ENCODE measurements at regions not wholly inside any gene's neighbourhood (a gene's known extent, or its start where the extent isn't known, plus 50 kb on each side); places are given as distances from the start of the nearest gene placed in this dataset.

GRCh38 chrX:82912382-82912781 lies 595.7 kb upstream of the POU3F4 start:
- TF ChIP-seq CTCF (IDR thresholded peaks at IDR 0.05; ENCODE audit: insufficient read depth, low read depth, low read length, missing control alignments), result no peak
- no peak overlapping the region for H3K4me3 ChIP-seq (ENCODE audit: low read depth, low read length)
- DNase-seq (ENCODE audit: low read depth), result no peak

- TF ChIP-seq CTCF (IDR thresholded peaks at IDR 0.05; ENCODE audit: insufficient read depth, low read depth, low read length, missing control alignments), result no peak
- DNase-seq (ENCODE audit: low read depth), result no peak
These were observed 573.1 kb upstream of the POU3F4 start for GRCh38 chrX:82934980-82935379.

GRCh38 chrX:82945332-82945731 lies 562.8 kb upstream of the POU3F4 start:
- TF ChIP-seq CTCF (IDR thresholded peaks at IDR 0.05; ENCODE audit: insufficient read depth, low read depth, low read length, missing control alignments), result no peak
- DNase-seq (ENCODE audit: low read depth), result no peak
- no peak overlapping the region for H3K4me3 ChIP-seq (ENCODE audit: low read depth, low read length)

More at GRCh38 chrX:82934980-82935379, 573.1 kb upstream of the POU3F4 start:
- H3K4me3 ChIP-seq (ENCODE audit: low read depth, low read length), result no peak overlapping the region

GRCh38 chrX:82961129-82961528 lies 547.0 kb upstream of the POU3F4 start:
- TF ChIP-seq CTCF (IDR thresholded peaks at IDR 0.05; ENCODE audit: insufficient read depth, low read depth, low read length, missing control alignments), result no peak
- DNase-seq (ENCODE audit: low read depth), result no peak
- no peak overlapping the region for H3K4me3 ChIP-seq (ENCODE audit: low read depth, low read length)

GRCh38 chrX:82973646-82974045 lies 534.4 kb upstream of the POU3F4 start:
- TF ChIP-seq CTCF (IDR thresholded peaks at IDR 0.05; ENCODE audit: insufficient read depth, low read depth, low read length, missing control alignments), result no peak
- no peak overlapping the region for H3K4me3 ChIP-seq (ENCODE audit: low read depth, low read length)
- no peak for DNase-seq (ENCODE audit: low read depth)

- TF ChIP-seq CTCF (IDR thresholded peaks at IDR 0.05; ENCODE audit: insufficient read depth, low read depth, low read length, missing control alignments), result no peak
- no peak for DNase-seq (ENCODE audit: low read depth)
- H3K4me3 ChIP-seq (ENCODE audit: low read depth, low read length), result no peak overlapping the region
These were observed 509.9 kb upstream of the POU3F4 start for GRCh38 chrX:82998163-82998562.

- no peak overlapping the region for H3K4me3 ChIP-seq (ENCODE audit: low read depth, low read length)
- DNase-seq (ENCODE audit: low read depth), result no peak
- no peak for TF ChIP-seq CTCF (IDR thresholded peaks at IDR 0.05; ENCODE audit: insufficient read depth, low read depth, low read length, missing control alignments)
These were observed 504.1 kb upstream of the POU3F4 start for GRCh38 chrX:83004012-83004411.
